NCI-H748 (cell line): ENCODE measurements at regions not wholly inside any gene's neighbourhood (a gene's known extent, or its start where the extent isn't known, plus 50 kb on each side); places are given as distances from the start of the nearest gene placed in this dataset.
"Not testable (repeated sequence)": the region's sequence is repeated elsewhere in the genome, so short reads cannot be mapped to it uniquely, and the experiment has no call there.

Experiments used
- DNase-seq: peaks from one replicate; lab custom pipeline; 2025; ENCODE audit not compliant: unreplicated experiment; lab: John Stamatoyannopoulos, UW

- DNase-seq = no peak
Observed at GRCh38 chr3:181971424-181971823, 259.7 kb downstream of the SOX2 start.

- no peak for DNase-seq
Observed at GRCh38 chr3:181974198-181974597, 262.5 kb downstream of the SOX2 start.

GRCh38 chr3:181976526-181976925 is 264.8 kb downstream of the SOX2 start:
- DNase-seq = no peak

GRCh38 chr3:181985386-181985785 is 273.7 kb downstream of the SOX2 start:
- DNase-seq = no peak

GRCh38 chr3:181987736-181988135 is 276.0 kb downstream of the SOX2 start:
- peak; percentile 18 for DNase-seq

GRCh38 chr3:181998828-181999227 is 287.1 kb downstream of the SOX2 start:
- DNase-seq = no peak

GRCh38 chr3:181999314-181999713 is 287.6 kb downstream of the SOX2 start:
- no peak for DNase-seq

- DNase-seq = no peak
Observed at GRCh38 chr3:182000447-182000846, 288.7 kb downstream of the SOX2 start.

GRCh38 chr3:182005219-182005618 is 293.5 kb downstream of the SOX2 start:
- no peak for DNase-seq

GRCh38 chr3:182005701-182006100 is 294.0 kb downstream of the SOX2 start:
- no peak for DNase-seq

- no peak for DNase-seq
Observed at GRCh38 chr3:182006431-182006830, 294.7 kb downstream of the SOX2 start.

GRCh38 chr3:182007441-182007840 is 295.7 kb downstream of the SOX2 start:
- no peak for DNase-seq

GRCh38 chr3:182018361-182018760 is 306.6 kb downstream of the SOX2 start:
- DNase-seq = no peak

GRCh38 chr3:182019926-182020325 is 308.2 kb downstream of the SOX2 start:
- DNase-seq = no peak

GRCh38 chr3:182023843-182024242 is 312.1 kb downstream of the SOX2 start:
- DNase-seq = no peak

- no peak for DNase-seq
Observed at GRCh38 chr3:182027366-182027765, 315.6 kb downstream of the SOX2 start.

- DNase-seq = no peak
Observed at GRCh38 chr3:182028081-182028480, 316.4 kb downstream of the SOX2 start.

- DNase-seq = not testable (repeated sequence)
Observed at GRCh38 chr3:182034231-182034630, 322.5 kb downstream of the SOX2 start.

- no peak for DNase-seq
Observed at GRCh38 chr3:182035324-182035723, 323.6 kb downstream of the SOX2 start.

- DNase-seq = no peak
Observed at GRCh38 chr3:182036382-182036781, 324.7 kb downstream of the SOX2 start.

- DNase-seq = no peak
Observed at GRCh38 chr3:182041668-182042291, 330.1 kb downstream of the SOX2 start.

GRCh38 chr3:182045736-182046135 is 334.0 kb downstream of the SOX2 start:
- no peak for DNase-seq

- no peak for DNase-seq
Observed at GRCh38 chr3:182046166-182046764, 334.5 kb downstream of the SOX2 start.
